ENCODE measurements at regions not wholly inside any gene's neighbourhood (a gene's known extent, or its start where the extent isn't known, plus 50 kb on each side); places are given as distances from the start of the nearest gene placed in this dataset.

GRCh38 chr6:93779086-93779841 is 359.9 kb upstream of the EPHA7 start:
- no peak overlapping the region for H3K27ac ChIP-seq (ENCODE audit: low read depth, low read length)
- CTCF ChIA-PET = no interaction called here
- POLR2A ChIA-PET = no interaction called here
- no peak overlapping the region for H3K4me3 ChIP-seq (ENCODE audit: low read depth, low read length)
- H3K27me3 ChIP-seq (ENCODE audit: control insufficient read depth, insufficient read depth, low read length) = no peaks in the 10 kb centered on the region
- no peak for DNase-seq (ENCODE audit: low read depth, low spot score)
- no peak for TF ChIP-seq CTCF (IDR thresholded peaks at IDR 0.05; ENCODE audit: low read depth, low read length)
- H3K9me3 ChIP-seq (ENCODE audit: control insufficient read depth, insufficient read depth, low read length) = peaks cover 2% of the 10 kb centered on the region; the same call in 1 of the 2 replicates

- H3K27ac ChIP-seq (ENCODE audit: low read depth, low read length) = no peak overlapping the region
- H3K9me3 ChIP-seq (ENCODE audit: control insufficient read depth, insufficient read depth, low read length) = no peaks in the 10 kb centered on the region; the same call in 1 of the 2 replicates
- no peak for TF ChIP-seq CTCF (IDR thresholded peaks at IDR 0.05; ENCODE audit: low read depth, low read length)
- no peak for DNase-seq (ENCODE audit: low read depth, low spot score)
- no peaks in the 10 kb centered on the region for H3K27me3 ChIP-seq (ENCODE audit: control insufficient read depth, insufficient read depth, low read length)
- ChIA-PET CTCF (interaction anchor here (0.7 kb wide), 1 partner anchor 621 kb away, joined by 3 read pairs; no protein-coding TSS in a partner anchor), POLR2A (no interaction called here)
- H3K4me3 ChIP-seq (ENCODE audit: low read depth, low read length) = no peak overlapping the region
These were observed 339.8 kb upstream of the EPHA7 start for GRCh38 chr6:93759190-93759589.

GRCh38 chr6:93751969-93752368 is 332.6 kb upstream of the EPHA7 start:
- Histone ChIP-seq H3K4me3 (ENCODE audit: low read depth, low read length) (no peak overlapping the region), H3K9me3 (ENCODE audit: control insufficient read depth, insufficient read depth, low read length) (no peaks in the 10 kb centered on the region; the same call in none of the 2 replicates), H3K27me3 (ENCODE audit: control insufficient read depth, insufficient read depth, low read length) (no peaks in the 10 kb centered on the region), H3K27ac (ENCODE audit: low read depth, low read length) (no peak overlapping the region)
- ChIA-PET POLR2A (no interaction called here), CTCF (no interaction called here)
- no peak for DNase-seq (ENCODE audit: low read depth, low spot score)
- TF ChIP-seq CTCF (IDR thresholded peaks at IDR 0.05; ENCODE audit: low read depth, low read length) = no peak

- TF ChIP-seq CTCF (IDR thresholded peaks at IDR 0.05; ENCODE audit: low read depth, low read length) = no peak
- H3K27me3 ChIP-seq (ENCODE audit: control insufficient read depth, insufficient read depth, low read length) = no peaks in the 10 kb centered on the region
- DNase-seq (ENCODE audit: low read depth, low spot score) = no peak
- H3K4me3 ChIP-seq (ENCODE audit: low read depth, low read length) = no peak overlapping the region
- no peaks in the 10 kb centered on the region; the same call in 1 of the 2 replicates for H3K9me3 ChIP-seq (ENCODE audit: control insufficient read depth, insufficient read depth, low read length)
- ChIA-PET POLR2A (no interaction called here), CTCF (no interaction called here)
- H3K27ac ChIP-seq (ENCODE audit: low read depth, low read length) = no peak overlapping the region
These were observed 330.6 kb upstream of the EPHA7 start for GRCh38 chr6:93749930-93750329.

GRCh38 chr6:93749191-93749590 is 329.8 kb upstream of the EPHA7 start:
- POLR2A ChIA-PET = no interaction called here
- DNase-seq (ENCODE audit: low read depth, low spot score) = no peak
- TF ChIP-seq CTCF (IDR thresholded peaks at IDR 0.05; ENCODE audit: low read depth, low read length) = no peak

More at GRCh38 chr6:93749191-93749590, 329.8 kb upstream of the EPHA7 start:
- no peaks in the 10 kb centered on the region for H3K27me3 ChIP-seq (ENCODE audit: control insufficient read depth, insufficient read depth, low read length)
- H3K4me3 ChIP-seq (ENCODE audit: low read depth, low read length) = no peak overlapping the region
- H3K9me3 ChIP-seq (ENCODE audit: control insufficient read depth, insufficient read depth, low read length) = no peaks in the 10 kb centered on the region; the same call in 1 of the 2 replicates
- H3K27ac ChIP-seq (ENCODE audit: low read depth, low read length) = no peak overlapping the region
- CTCF ChIA-PET = no interaction called here
